ENCODE measurements at regions not wholly inside any gene's neighbourhood (a gene's known extent, or its start where the extent isn't known, plus 50 kb on each side); places are given as distances from the start of the nearest gene placed in this dataset.

DNA sequence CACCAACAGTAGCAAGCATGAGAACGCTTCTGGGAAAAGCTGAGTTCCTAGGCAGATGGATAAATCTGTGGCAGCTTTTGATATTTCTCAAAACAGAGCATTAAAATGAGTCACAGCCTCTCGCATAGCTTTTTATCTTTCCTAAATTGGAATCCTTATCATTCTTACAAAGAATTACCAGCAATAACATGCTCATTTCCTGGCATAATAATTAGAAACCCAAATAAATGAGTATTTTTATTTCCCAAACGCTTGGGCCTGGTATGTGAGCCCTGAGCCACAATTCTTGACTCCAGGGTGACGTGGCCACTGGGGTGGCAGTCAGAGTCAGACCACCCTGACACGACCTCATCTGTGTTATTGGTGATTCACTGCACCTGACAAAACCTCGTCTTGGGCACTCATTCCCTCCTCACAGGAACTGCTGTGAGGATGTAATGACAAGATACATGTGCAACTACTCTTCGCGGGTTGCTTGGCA lies 210.7 kb downstream of the ARL4C start:
- no peak for TF ChIP-seq CTCF (IDR thresholded peaks at IDR 0.05; ENCODE audit: low read depth, low read length)

GRCh38 chr2:234285541-234285940 lies 211.3 kb downstream of the ARL4C start:
- H3K4me3 ChIP-seq (ENCODE audit: low read depth, low read length) = no peak overlapping the region

More for the DNA sequence above, 210.7 kb downstream of the ARL4C start:
- H3K4me3 ChIP-seq (ENCODE audit: low read depth, low read length) = no peak overlapping the region

GRCh38 chr2:234279637-234280036 lies 217.2 kb downstream of the ARL4C start:
- TF ChIP-seq CTCF (IDR thresholded peaks at IDR 0.05; ENCODE audit: low read depth, low read length) = no peak
- H3K4me3 ChIP-seq (ENCODE audit: low read depth, low read length) = no peak overlapping the region

More at GRCh38 chr2:234285541-234285940, 211.3 kb downstream of the ARL4C start:
- no peak for TF ChIP-seq CTCF (IDR thresholded peaks at IDR 0.05; ENCODE audit: low read depth, low read length)

- no peak overlapping the region for H3K4me3 ChIP-seq (ENCODE audit: low read depth, low read length)
- TF ChIP-seq CTCF (IDR thresholded peaks at IDR 0.05; ENCODE audit: low read depth, low read length) = no peak
These were observed 218.2 kb downstream of the ARL4C start for GRCh38 chr2:234278556-234279255.

- no peak for TF ChIP-seq CTCF (IDR thresholded peaks at IDR 0.05; ENCODE audit: low read depth, low read length)
- H3K4me3 ChIP-seq (ENCODE audit: low read depth, low read length) = no peak overlapping the region
These were observed 221.4 kb downstream of the ARL4C start for GRCh38 chr2:234275515-234275914.

- no peak for TF ChIP-seq CTCF (IDR thresholded peaks at IDR 0.05; ENCODE audit: low read depth, low read length)
- H3K4me3 ChIP-seq (ENCODE audit: low read depth, low read length) = no peak overlapping the region
These were observed 222.8 kb downstream of the ARL4C start for GRCh38 chr2:234273887-234274584.

All from WI38 (cell line).